Chondrocyte (in vitro differentiated cells): ENCODE measurements at regions not wholly inside any gene's neighbourhood (a gene's known extent, or its start where the extent isn't known, plus 50 kb on each side); places are given as distances from the start of the nearest gene placed in this dataset.

Source experiments
- DNase-seq: peaks from one replicate; pipeline ENCODE4 v3.0.0; 2021; ENCODE audit warnings: mixed read lengths, low spot score
- H3K27ac Mint-ChIP-seq: one replicate; pipeline ENCODE4 v1.8.0; 2021; ENCODE audit warnings: mild to moderate bottlenecking, moderate library complexity, mixed read lengths; ENCODE audit not compliant: unreplicated experiment
- H3K27me3 Mint-ChIP-seq: 2 replicates; pipeline ENCODE4 v1.8.0; 2021; ENCODE audit warnings: low read depth, mixed read lengths
- H3K36me3 Mint-ChIP-seq: 2 replicates; pipeline ENCODE4 v1.8.0; 2021; ENCODE audit warnings: low read depth, mixed read lengths
- H3K4me1 Mint-ChIP-seq: 2 replicates; pipeline ENCODE4 v1.8.0; 2021; ENCODE audit warnings: low read depth, mild to moderate bottlenecking, mixed read lengths
- H3K4me3 Mint-ChIP-seq: one replicate; pipeline ENCODE4 v1.8.0; 2021; ENCODE audit warnings: mild to moderate bottlenecking, moderate library complexity, mixed read lengths; ENCODE audit not compliant: unreplicated experiment
- H3K9me3 Mint-ChIP-seq: 2 replicates; pipeline ENCODE4 v1.8.0; 2021; ENCODE audit warnings: low read depth, mixed read lengths
- CTCF ChIP-seq: fragments of 200-600 bp; sonication (generic); IDR thresholded peaks from 2 replicates; pipeline ENCODE4 v1.5.0; 2021; ENCODE audit warnings: antibody characterized with exemption, mild to moderate bottlenecking, moderate library complexity

DNA sequence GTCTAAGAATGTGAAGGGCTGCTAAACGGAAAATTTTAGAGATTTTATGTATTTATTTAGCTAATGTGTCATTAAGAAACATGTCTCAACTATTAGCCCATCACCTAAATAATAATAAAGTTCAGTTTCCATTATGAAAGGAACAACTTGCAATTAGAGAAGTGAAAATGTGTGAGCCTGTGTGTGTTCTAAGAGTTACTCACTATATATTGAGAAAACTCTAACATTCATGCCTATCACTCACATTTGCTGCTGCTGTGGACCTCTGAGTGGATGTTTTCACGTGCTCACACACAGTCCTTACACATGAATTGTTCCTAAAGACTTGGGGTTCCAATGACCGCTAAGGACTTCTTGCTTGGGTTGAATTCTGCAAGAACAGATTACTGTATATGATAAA is 364.0 kb downstream of the TMA16 start:
- no peak overlapping the region for H3K27ac Mint-ChIP-seq
- H3K36me3 Mint-ChIP-seq = no peaks in the 10 kb centered on the region

GRCh38 chr4:163863082-163863481 is 368.6 kb downstream of the TMA16 start:
- no peak for TF ChIP-seq CTCF
- no peak overlapping the region for H3K4me3 Mint-ChIP-seq
- DNase-seq = no peak
- H3K9me3 Mint-ChIP-seq = no peaks in the 10 kb centered on the region
- no peaks in the 10 kb centered on the region for H3K36me3 Mint-ChIP-seq
- peaks cover 20% of the 10 kb centered on the region for H3K27me3 Mint-ChIP-seq
- no peaks in the 10 kb centered on the region for H3K4me1 Mint-ChIP-seq
- no peak overlapping the region for H3K27ac Mint-ChIP-seq

More for the DNA sequence above, 364.0 kb downstream of the TMA16 start:
- no peaks in the 10 kb centered on the region for H3K9me3 Mint-ChIP-seq
- peaks cover 14% of the 10 kb centered on the region for H3K27me3 Mint-ChIP-seq
- no peak overlapping the region for H3K4me3 Mint-ChIP-seq
- no peak for TF ChIP-seq CTCF
- no peak for DNase-seq
- H3K4me1 Mint-ChIP-seq = no peaks in the 10 kb centered on the region

DNA sequence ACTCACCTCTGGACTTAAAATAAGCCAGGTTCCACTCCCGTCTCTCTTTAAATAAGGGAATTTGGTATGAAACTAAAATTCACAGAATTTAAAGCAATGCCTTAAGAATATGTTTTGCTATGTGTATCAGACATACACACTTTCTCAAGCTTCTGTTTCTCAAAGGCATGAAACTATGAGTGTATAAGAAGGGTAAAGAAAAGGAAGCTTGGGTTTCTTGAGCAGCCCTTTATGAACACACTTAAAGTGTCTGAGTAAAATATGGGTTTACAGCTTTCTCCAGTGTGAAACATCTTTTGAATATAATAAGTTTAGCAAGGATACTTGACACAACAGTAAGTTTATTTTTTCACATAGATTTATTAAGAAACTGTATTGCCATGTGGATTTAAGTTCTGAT is 370.5 kb downstream of the TMA16 start:
- Mint-ChIP-seq H3K4me3 (no peak overlapping the region), H3K27ac (no peak overlapping the region), H3K27me3 (peaks cover 15% of the 10 kb centered on the region), H3K9me3 (no peaks in the 10 kb centered on the region), H3K4me1 (no peaks in the 10 kb centered on the region), H3K36me3 (no peaks in the 10 kb centered on the region)
- TF ChIP-seq CTCF = no peak
- DNase-seq = no peak

DNA sequence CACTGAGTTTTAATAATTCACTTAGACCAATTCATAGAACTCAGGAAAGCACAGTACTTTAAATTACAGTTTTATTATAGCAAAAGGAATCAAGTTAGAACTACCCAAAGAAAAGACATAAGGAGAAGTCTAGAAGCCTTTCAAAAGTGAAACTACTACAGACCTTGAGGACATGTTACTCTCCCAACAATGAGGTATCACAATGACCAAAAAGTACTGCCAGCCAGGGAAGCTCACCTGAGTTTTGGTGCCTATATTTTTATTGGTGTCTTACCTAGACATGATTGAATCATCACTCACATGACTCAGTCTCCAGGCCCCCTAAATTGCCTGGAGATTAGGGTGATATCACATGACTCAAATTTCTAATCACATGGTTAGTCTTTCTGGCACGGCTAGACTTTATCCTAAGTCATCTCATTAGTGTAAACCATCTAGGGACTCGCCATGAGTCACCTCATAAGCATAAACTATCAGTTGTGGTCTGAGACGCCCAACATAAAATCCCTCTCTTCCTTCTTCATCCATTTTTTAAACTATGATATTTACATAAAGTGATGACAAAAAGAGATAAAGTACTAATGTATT is 372.3 kb downstream of the TMA16 start:
- DNase-seq = no peak
- Mint-ChIP-seq H3K27ac (no peak overlapping the region), H3K4me3 (no peak overlapping the region)

GRCh38 chr4:163868445-163868844 is 374.0 kb downstream of the TMA16 start:
- peaks cover 6% of the 10 kb centered on the region for H3K27me3 Mint-ChIP-seq
- H3K27ac Mint-ChIP-seq = no peak overlapping the region
- no peaks in the 10 kb centered on the region for H3K9me3 Mint-ChIP-seq
- DNase-seq = no peak
- H3K4me3 Mint-ChIP-seq = no peak overlapping the region
- no peaks in the 10 kb centered on the region for H3K36me3 Mint-ChIP-seq
- no peak for TF ChIP-seq CTCF
- no peaks in the 10 kb centered on the region for H3K4me1 Mint-ChIP-seq

More for the DNA sequence above, 372.3 kb downstream of the TMA16 start:
- Mint-ChIP-seq H3K9me3 (no peaks in the 10 kb centered on the region), H3K27me3 (peaks cover 12% of the 10 kb centered on the region), H3K4me1 (no peaks in the 10 kb centered on the region), H3K36me3 (no peaks in the 10 kb centered on the region)
- TF ChIP-seq CTCF = no peak
